Sigmoid colon (tissue), 6 donors: ENCODE measurements at regions not wholly inside any gene's neighbourhood (a gene's known extent, or its start where the extent isn't known, plus 50 kb on each side); places are given as distances from the start of the nearest gene placed in this dataset.
"Not testable (repeated sequence)": the region's sequence is repeated elsewhere in the genome, so short reads cannot be mapped to it uniquely, and the experiment has no call there.

Experiments
- DNase-seq: peaks from one replicate; pipeline ENCODE4 v3.0.0-alpha.2; 2019
- H3K27ac ChIP-seq, 4 donors: fragments of 200-600 bp; sonication (generic); one replicate each; pipeline ENCODE4 v1.5.1; 2016 to 2019; ENCODE audit warnings: mild to moderate bottlenecking in 1 of 4
- H3K27me3 ChIP-seq, 3 donors: fragments of 200-600 bp; sonication (generic); one replicate each; pipeline ENCODE4 v1.5.1; 2019; ENCODE audit warnings: mild to moderate bottlenecking in 1 of 3
- H3K36me3 ChIP-seq, 4 donors: fragments of 200-600 bp; sonication (generic); one replicate each; pipeline ENCODE4 v1.5.1; 2016 to 2019
- H3K4me1 ChIP-seq, 4 donors: fragments of 200-600 bp; sonication (generic); one replicate each; pipeline ENCODE4 v1.5.1; 2017 to 2019
- H3K4me3 ChIP-seq, 4 donors: fragments of 200-600 bp; sonication (generic); one replicate each; pipeline ENCODE4 v1.5.1; 2017 to 2019; ENCODE audit warnings: mild to moderate bottlenecking in 2 of 4, moderate library complexity in 1 of 4
- H3K9me3 ChIP-seq, 4 donors: fragments of 200-600 bp in 3 of 4; sonication (generic) in 3 of 4; one replicate each; pipeline versions ENCODE4 v1.5.1 to v1.6.1; 2013 to 2019
- CTCF ChIP-seq, 4 experiments: fragments of 450-650 bp in 3 of 4; fragments of 200-600 bp in 1 of 4; IDR thresholded peaks; one replicate each; pipeline ENCODE4 v1.5.1; 2016 to 2019; ENCODE audit warnings: antibody characterized with exemption in 4 of 4, mild to moderate bottlenecking in 3 of 4, moderate library complexity in 2 of 4
- EP300 ChIP-seq, 4 donors: sonication (generic); formaldehyde crosslinking; IDR thresholded peaks; one replicate each; pipeline ENCODE4 v1.6.1; 2017; ENCODE audit warnings: antibody characterized with exemption in 4 of 4
- POLR2A ChIP-seq, 2 donors: fragments of 450-650 bp; IDR thresholded peaks; one replicate each; pipeline ENCODE4 v1.6.1; 2016; ENCODE audit warnings: antibody characterized with exemption in 2 of 2, mild to moderate bottlenecking in 2 of 2, moderate library complexity in 2 of 2
- POLR2AphosphoS5 ChIP-seq, 4 donors: sonication (generic); formaldehyde crosslinking; IDR thresholded peaks; one replicate each; pipeline ENCODE4 v1.6.1; 2017; ENCODE audit warnings: antibody characterized with exemption in 4 of 4
- WGBS, 2 donors: extraction: QIAGEN DNeasy Blood & Tissue Kit; methylation state at CpG; one replicate each; pipeline ENCODE4 v1.1.7; 2013; 5-methylcytosine and 5-hydroxymethylcytosine counted together
- intact Hi-C: fragments of 100-400 bp; cut with DNase I; formaldehyde crosslinking; loops from one replicate; pipeline ENCODE4 v1.15.1; 2023
- donor health status: healthy with polysubstance abuse.
- donor health status: healthy.

- no peaks in the 10 kb centered on the region for H3K4me1 ChIP-seq
- no peaks in the 10 kb centered on the region for H3K36me3 ChIP-seq
- H3K9me3 ChIP-seq: no peaks in the 10 kb centered on the region
- no peak overlapping the region for H3K4me3 ChIP-seq
- H3K27ac ChIP-seq: no peak overlapping the region
- no peak for TF ChIP-seq CTCF (IDR thresholded peaks at IDR 0.05)
- no peak for TF ChIP-seq POLR2A (IDR thresholded peaks at IDR 0.05)
- TF ChIP-seq POLR2AphosphoS5 (IDR thresholded peaks at IDR 0.05): no peak
- no peak for TF ChIP-seq EP300 (IDR thresholded peaks at IDR 0.05)
- DNase-seq: no peak
- no peaks in the 10 kb centered on the region for H3K27me3 ChIP-seq
- intact Hi-C loops: no loop called here
- 97 to 99% methylated on average over 1 of the region's 1 CpG for WGBS, 2 donors
Measured at GRCh38 chr3:77746048-77746447, 706.1 kb downstream of the ROBO2 start.

- H3K4me1 ChIP-seq: no peaks in the 10 kb centered on the region
- H3K9me3 ChIP-seq: no peaks in the 10 kb centered on the region
- intact Hi-C loops: no loop called here
- no peaks in the 10 kb centered on the region for H3K36me3 ChIP-seq
- TF ChIP-seq POLR2AphosphoS5 (IDR thresholded peaks at IDR 0.05): no peak
- TF ChIP-seq POLR2A (IDR thresholded peaks at IDR 0.05): no peak
- TF ChIP-seq EP300 (IDR thresholded peaks at IDR 0.05): no peak
- TF ChIP-seq CTCF (IDR thresholded peaks at IDR 0.05): no peak
- DNase-seq: no peak
- no peak overlapping the region for H3K4me3 ChIP-seq
- H3K27me3 ChIP-seq: no peaks in the 10 kb centered on the region
- H3K27ac ChIP-seq: no peak overlapping the region
Measured at GRCh38 chr3:77746892-77747291, 707.0 kb downstream of the ROBO2 start.

GRCh38 chr3:77756397-77756975, 716.6 kb downstream of the ROBO2 start:
- H3K4me3 ChIP-seq, H3K27me3 ChIP-seq, H3K36me3 ChIP-seq, DNase-seq, H3K4me1 ChIP-seq, H3K9me3 ChIP-seq, H3K27ac ChIP-seq, intact Hi-C loops: not testable (repeated sequence)
- 79 to 90% methylated on average over 6 of the region's 6 CpGs for WGBS, 2 donors

GRCh38 chr3:77772459-77772858, 732.6 kb downstream of the ROBO2 start:
- TF ChIP-seq CTCF (IDR thresholded peaks at IDR 0.05) (no peak), POLR2A (IDR thresholded peaks at IDR 0.05) (no peak), EP300 (IDR thresholded peaks at IDR 0.05) (no peak), POLR2AphosphoS5 (IDR thresholded peaks at IDR 0.05) (no peak)
- no peak overlapping the region for H3K27ac ChIP-seq
- H3K4me3 ChIP-seq: no peak overlapping the region
- H3K27me3 ChIP-seq: no peaks in the 10 kb centered on the region
- no peaks in the 10 kb centered on the region for H3K4me1 ChIP-seq
- intact Hi-C loops: no loop called here
- H3K36me3 ChIP-seq: no peaks in the 10 kb centered on the region
- DNase-seq: no peak
- H3K9me3 ChIP-seq: peaks cover 0 to 3% (median 0%) of the 10 kb centered on the region in 4 donors
- 75 to 83% methylated on average over 1 of the region's 1 CpG for WGBS, 2 donors

- H3K4me3 ChIP-seq: no peak overlapping the region
- peaks cover 0 to 3% (median 0%) of the 10 kb centered on the region in 4 donors for H3K9me3 ChIP-seq
- WGBS, 2 donors: 90% methylated on average over 3 of the region's 3 CpGs
- no peak overlapping the region for H3K27ac ChIP-seq
- no peaks in the 10 kb centered on the region for H3K36me3 ChIP-seq
- no peaks in the 10 kb centered on the region for H3K27me3 ChIP-seq
- no peaks in the 10 kb centered on the region for H3K4me1 ChIP-seq
- TF ChIP-seq EP300 (IDR thresholded peaks at IDR 0.05) (no peak), POLR2A (IDR thresholded peaks at IDR 0.05) (no peak), POLR2AphosphoS5 (IDR thresholded peaks at IDR 0.05) (no peak), CTCF (IDR thresholded peaks at IDR 0.05) (no peak)
- no peak for DNase-seq
- intact Hi-C loops: no loop called here
Measured at GRCh38 chr3:77773084-77773483, 733.2 kb downstream of the ROBO2 start.
